Natural killer cell (primary cell): ENCODE measurements at regions not wholly inside any gene's neighbourhood (a gene's known extent, or its start where the extent isn't known, plus 50 kb on each side); places are given as distances from the start of the nearest gene placed in this dataset.

Experiments used
- ATAC-seq, 3 donors: fragments of 150-1000 bp in 2 of 3; fragments of 200-7000 bp in 1 of 3; cut with Tn5 transposase; 1 replicate in 1 of 3; 2 replicates in 2 of 3; pipeline ENCODE4 v1.10.0; 2021; ENCODE audit warnings: mild to moderate bottlenecking in 2 of 3, moderate library complexity in 2 of 3
- DNase-seq, 2 donors: peaks; one replicate each; pipeline versions ENCODE4 v3.0.0 to v3.0.0-alpha.2; 2013 to 2021; ENCODE audit warnings: mixed read lengths in 1 of 2
- H3K27ac ChIP-seq: one replicate; pipeline ENCODE4 v1.5.1; 2013; ENCODE audit warnings: mild to moderate bottlenecking, low read length
- H3K27me3 ChIP-seq: one replicate; pipeline ENCODE4 v1.6.1; 2013; ENCODE audit warnings: low read length; ENCODE audit not compliant: control insufficient read depth, insufficient read depth
- H3K36me3 ChIP-seq: one replicate; pipeline ENCODE4 v1.6.1; 2013; ENCODE audit warnings: low read length; ENCODE audit not compliant: control insufficient read depth, insufficient read depth
- H3K4me1 ChIP-seq: one replicate; pipeline ENCODE4 v1.6.1; 2013; ENCODE audit warnings: low read length; ENCODE audit not compliant: control insufficient read depth, insufficient read depth
- H3K4me3 ChIP-seq: one replicate; pipeline ENCODE4 v1.5.1; 2013; ENCODE audit warnings: low read length
- H3K9me3 ChIP-seq: one replicate; pipeline ENCODE4 v1.6.1; 2013; ENCODE audit warnings: low read length; ENCODE audit not compliant: control insufficient read depth, insufficient read depth
- H3K27ac Mint-ChIP-seq, 2 donors: one replicate each; pipeline ENCODE4 v1.8.0; 2022; ENCODE audit warnings: mild to moderate bottlenecking in 2 of 2, mixed read lengths in 2 of 2, moderate library complexity in 1 of 2
- H3K27me3 Mint-ChIP-seq, 2 donors: one replicate each; pipeline ENCODE4 v1.8.0; 2022; ENCODE audit warnings: low read depth in 2 of 2, mixed read lengths in 2 of 2
- H3K36me3 Mint-ChIP-seq: one replicate; pipeline ENCODE4 v1.8.0; 2022; ENCODE audit warnings: mixed read lengths
- H3K4me1 Mint-ChIP-seq, 2 donors: one replicate each; pipeline ENCODE4 v1.8.0; 2022; ENCODE audit warnings: mixed read lengths in 2 of 2
- H3K4me3 Mint-ChIP-seq: one replicate; pipeline ENCODE4 v1.8.0; 2022; ENCODE audit warnings: mild to moderate bottlenecking, moderate library complexity, mixed read lengths
- H3K9me3 Mint-ChIP-seq, 2 donors: one replicate each; pipeline ENCODE4 v1.8.0; 2022; ENCODE audit warnings: mixed read lengths in 2 of 2
- WGBS: methylation state at CpG from one replicate; pipeline ENCODE4 v1.1.7; 2013; ENCODE audit warnings: missing lambda C conversion rate; ENCODE audit not compliant: insufficient coverage; 5-methylcytosine and 5-hydroxymethylcytosine counted together
- intact Hi-C: fragments of 100-400 bp; cut with micrococcal nuclease; formaldehyde crosslinking; loops from one replicate; pipeline ENCODE4 v1.14.2; 2022
- TF ChIP-seq, protein P1 (sequence below): fragments of 200-600 bp; IDR thresholded peaks from one replicate; pipeline ENCODE4 v1.8.0; 2022; ENCODE audit warnings: antibody characterized with exemption

DNA sequence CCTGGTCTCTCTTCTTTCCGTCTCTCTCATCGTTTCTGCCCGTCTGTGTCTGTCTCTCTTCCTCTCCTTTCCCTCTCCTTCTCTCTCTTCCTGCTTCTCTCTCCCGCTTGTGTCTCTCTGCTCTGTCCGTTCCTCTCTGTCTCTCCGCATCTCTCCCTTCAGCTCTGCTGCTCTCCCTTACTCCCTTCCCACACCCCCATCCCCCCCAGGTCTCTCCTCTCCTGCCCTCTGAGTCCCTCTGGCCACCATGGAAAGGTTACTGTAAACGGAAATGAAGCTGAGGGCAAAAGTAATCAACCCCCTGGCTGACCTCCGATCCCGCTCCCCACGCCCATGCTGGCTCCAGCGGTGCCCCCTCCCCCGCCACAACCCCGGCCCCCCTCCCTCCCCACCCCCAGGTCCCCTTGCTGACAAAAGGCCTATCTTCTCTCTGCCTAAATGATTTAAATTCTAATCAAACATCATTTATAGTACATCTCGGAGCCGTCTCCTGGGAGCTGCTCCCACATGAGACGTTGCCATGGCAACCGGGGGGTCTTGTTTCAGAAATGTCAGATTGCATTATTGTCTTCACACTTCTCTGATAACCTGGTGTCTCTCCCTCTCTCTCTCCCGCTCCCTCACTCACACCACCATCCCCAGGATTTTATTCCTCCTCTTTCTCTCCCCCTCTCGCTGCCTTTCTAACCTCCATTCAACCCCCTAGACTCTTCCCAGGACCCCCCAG is 203.8 kb downstream of the RBM19 start:
- Histone ChIP-seq H3K27ac (no peak overlapping the region), H3K4me1 (no peaks in the 10 kb centered on the region), H3K9me3 (no peaks in the 10 kb centered on the region), H3K36me3 (no peaks in the 10 kb centered on the region), H3K27me3 (no peaks in the 10 kb centered on the region), H3K4me3 (no peak overlapping the region)
- WGBS = 48% methylated on average over 14 of the region's 19 CpGs
- Mint-ChIP-seq H3K4me1 (no peaks in the 10 kb centered on the region), H3K9me3 (peaks cover 0 to 2% of the 10 kb centered on the region in 2 donors), H3K27ac (no peak overlapping the region), H3K27me3 (peaks cover 9 to 30% of the 10 kb centered on the region in 2 donors), H3K36me3 (no peaks in the 10 kb centered on the region), H3K4me3 (no peak overlapping the region)
- ATAC-seq (no peak), DNase-seq (no peak)
- TF ChIP-seq, protein P1, sequence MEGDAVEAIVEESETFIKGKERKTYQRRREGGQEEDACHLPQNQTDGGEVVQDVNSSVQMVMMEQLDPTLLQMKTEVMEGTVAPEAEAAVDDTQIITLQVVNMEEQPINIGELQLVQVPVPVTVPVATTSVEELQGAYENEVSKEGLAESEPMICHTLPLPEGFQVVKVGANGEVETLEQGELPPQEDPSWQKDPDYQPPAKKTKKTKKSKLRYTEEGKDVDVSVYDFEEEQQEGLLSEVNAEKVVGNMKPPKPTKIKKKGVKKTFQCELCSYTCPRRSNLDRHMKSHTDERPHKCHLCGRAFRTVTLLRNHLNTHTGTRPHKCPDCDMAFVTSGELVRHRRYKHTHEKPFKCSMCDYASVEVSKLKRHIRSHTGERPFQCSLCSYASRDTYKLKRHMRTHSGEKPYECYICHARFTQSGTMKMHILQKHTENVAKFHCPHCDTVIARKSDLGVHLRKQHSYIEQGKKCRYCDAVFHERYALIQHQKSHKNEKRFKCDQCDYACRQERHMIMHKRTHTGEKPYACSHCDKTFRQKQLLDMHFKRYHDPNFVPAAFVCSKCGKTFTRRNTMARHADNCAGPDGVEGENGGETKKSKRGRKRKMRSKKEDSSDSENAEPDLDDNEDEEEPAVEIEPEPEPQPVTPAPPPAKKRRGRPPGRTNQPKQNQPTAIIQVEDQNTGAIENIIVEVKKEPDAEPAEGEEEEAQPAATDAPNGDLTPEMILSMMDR = no peak
- intact Hi-C loops = no loop called here

DNA sequence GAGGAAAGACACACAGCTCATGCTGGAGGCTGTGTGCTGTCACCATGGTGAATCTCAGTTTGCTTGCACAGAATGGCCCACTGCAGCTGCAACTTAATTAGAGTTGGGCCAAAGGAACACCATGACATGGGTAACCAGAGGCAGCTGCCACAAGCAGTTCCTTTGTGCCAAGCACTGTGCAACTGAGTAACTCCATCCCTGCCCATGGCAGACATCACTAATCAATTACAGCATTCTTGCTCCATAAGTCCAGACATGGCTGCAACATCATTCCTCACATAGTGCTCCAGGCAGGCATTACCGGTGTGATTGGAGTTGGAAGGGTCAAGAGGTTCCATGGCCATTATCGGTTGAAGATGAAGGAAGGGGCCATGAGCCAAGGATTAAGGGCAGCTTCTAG is 207.0 kb downstream of the RBM19 start:
- intact Hi-C loops = no loop called here
- DNase-seq (no peak), ATAC-seq (no peak)
- no peak overlapping the region for H3K27ac Mint-ChIP-seq
- H3K27ac ChIP-seq = no peak overlapping the region
- no peaks in the 10 kb centered on the region for H3K9me3 ChIP-seq
- H3K36me3 Mint-ChIP-seq = no peaks in the 10 kb centered on the region
- no peaks in the 10 kb centered on the region for H3K27me3 ChIP-seq
- H3K9me3 Mint-ChIP-seq = no peaks in the 10 kb centered on the region
- no peak overlapping the region for H3K4me3 Mint-ChIP-seq
- WGBS = 94% methylated on average over 2 of the region's 2 CpGs
- no peak overlapping the region for H3K4me3 ChIP-seq
- TF ChIP-seq, protein P1 = no peak
- H3K36me3 ChIP-seq = no peaks in the 10 kb centered on the region
- no peaks in the 10 kb centered on the region for H3K4me1 Mint-ChIP-seq
- no peaks in the 10 kb centered on the region for H3K4me1 ChIP-seq
- H3K27me3 Mint-ChIP-seq = peaks cover 7 to 28% of the 10 kb centered on the region in 2 donors

DNA sequence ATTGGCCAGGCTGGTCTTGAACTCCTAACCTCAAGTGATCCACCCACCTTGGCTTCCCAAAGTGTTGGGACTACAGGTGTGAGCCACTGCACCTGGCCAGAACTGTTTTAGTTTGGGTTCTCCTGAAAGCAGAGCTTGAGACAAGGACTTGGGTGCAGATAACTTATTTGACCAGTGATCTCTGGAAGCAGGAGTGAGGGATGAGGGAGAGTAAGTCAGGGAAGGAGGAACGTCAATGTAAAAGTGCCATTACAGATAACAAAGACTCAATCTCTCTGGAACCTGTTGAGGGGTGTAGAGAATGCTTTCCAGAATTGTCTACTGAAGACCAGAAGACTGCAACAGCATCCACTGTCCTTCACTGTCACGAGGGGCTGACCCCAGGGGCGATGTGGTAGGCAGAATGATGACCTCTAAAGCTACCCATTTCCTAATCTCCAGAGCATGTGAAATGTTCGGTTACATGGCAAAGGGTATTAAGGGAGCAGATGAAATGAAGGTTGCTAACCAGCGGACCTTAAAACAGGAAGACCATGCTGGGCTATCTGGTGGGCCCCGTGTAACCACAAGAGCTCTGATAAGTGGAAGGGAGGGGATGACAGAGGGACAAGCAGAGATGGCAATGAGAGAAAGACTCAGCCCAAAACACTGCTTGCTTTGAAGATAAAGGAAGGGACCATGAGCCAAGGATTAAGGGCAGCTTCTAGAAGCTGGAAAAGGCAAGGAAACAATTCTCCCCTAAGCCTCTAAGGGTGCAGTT is 207.8 kb downstream of the RBM19 start:
- 28% methylated on average over 3 of the region's 6 CpGs for WGBS
- Histone ChIP-seq H3K27ac (no peak overlapping the region), H3K9me3 (no peaks in the 10 kb centered on the region), H3K4me1 (no peaks in the 10 kb centered on the region), H3K36me3 (no peaks in the 10 kb centered on the region), H3K27me3 (no peaks in the 10 kb centered on the region), H3K4me3 (no peak overlapping the region)
- Mint-ChIP-seq H3K4me3 (no peak overlapping the region), H3K36me3 (no peaks in the 10 kb centered on the region), H3K27me3 (peaks cover 7 to 29% of the 10 kb centered on the region in 2 donors), H3K27ac (no peak overlapping the region), H3K9me3 (no peaks in the 10 kb centered on the region), H3K4me1 (no peaks in the 10 kb centered on the region)
- DNase-seq = no peak
- no peak for ATAC-seq
- TF ChIP-seq, protein P1 = no peak
- intact Hi-C loops = no loop called here
